ENCODE measurements at regions not wholly inside any gene's neighbourhood (a gene's known extent, or its start where the extent isn't known, plus 50 kb on each side); places are given as distances from the start of the nearest gene placed in this dataset.
"Not testable (repeated sequence)": the region's sequence is repeated elsewhere in the genome, so short reads cannot be mapped to it uniquely, and the experiment has no call there.

GRCh38 chr14:22491683-22492621 is 97.1 kb downstream of the DAD1 start:
- no peak for DNase-seq (ENCODE audit: low spot score)

- DNase-seq (ENCODE audit: low spot score) = not testable (repeated sequence)
Observed at GRCh38 chr14:22491053-22491452, 98.0 kb downstream of the DAD1 start.

GRCh38 chr14:22489957-22490950 is 98.8 kb downstream of the DAD1 start:
- no peak for DNase-seq (ENCODE audit: low spot score)

GRCh38 chr14:22489244-22489545 is 99.8 kb downstream of the DAD1 start:
- no peak for DNase-seq (ENCODE audit: low spot score)

GRCh38 chr14:22488522-22489243 is 100.3 kb downstream of the DAD1 start:
- no peak for DNase-seq (ENCODE audit: low spot score)

GRCh38 chr14:22487941-22488340 is 101.1 kb downstream of the DAD1 start:
- DNase-seq (ENCODE audit: low spot score) = no peak

GRCh38 chr14:22487401-22487800 is 101.6 kb downstream of the DAD1 start:
- no peak for DNase-seq (ENCODE audit: low spot score)

GRCh38 chr14:22486675-22487074 is 102.3 kb downstream of the DAD1 start:
- no peak for DNase-seq (ENCODE audit: low spot score)

GRCh38 chr14:22485649-22486048 is 103.4 kb downstream of the DAD1 start:
- no peak for DNase-seq (ENCODE audit: low spot score)

GRCh38 chr14:22485178-22485577 is 103.8 kb downstream of the DAD1 start:
- no peak for DNase-seq (ENCODE audit: low spot score)

- DNase-seq (ENCODE audit: low spot score) = no peak
Observed at GRCh38 chr14:22484632-22485031, 104.4 kb downstream of the DAD1 start.

GRCh38 chr14:22483863-22484593 is 105.0 kb downstream of the DAD1 start:
- DNase-seq (ENCODE audit: low spot score) = no peak

- DNase-seq (ENCODE audit: low spot score) = no peak
Observed at GRCh38 chr14:22482782-22483553, 106.1 kb downstream of the DAD1 start.

GRCh38 chr14:22482085-22482694 is 106.8 kb downstream of the DAD1 start:
- no peak for DNase-seq (ENCODE audit: low spot score)

- DNase-seq (ENCODE audit: low spot score) = no peak
Observed at GRCh38 chr14:22481546-22481945, 107.5 kb downstream of the DAD1 start.

- no peak for DNase-seq (ENCODE audit: low spot score)
Observed at GRCh38 chr14:22479776-22480464, 109.1 kb downstream of the DAD1 start.

GRCh38 chr14:22479132-22479531 is 109.9 kb downstream of the DAD1 start:
- DNase-seq (ENCODE audit: low spot score) = no peak

GRCh38 chr14:22478670-22479069 is 110.4 kb downstream of the DAD1 start:
- DNase-seq (ENCODE audit: low spot score) = no peak

- no peak for DNase-seq (ENCODE audit: low spot score)
Observed at GRCh38 chr14:22478247-22478646, 110.8 kb downstream of the DAD1 start.

Data from kidney capillary endothelial cell (primary cell).